ENCODE measurements at regions not wholly inside any gene's neighbourhood (a gene's known extent, or its start where the extent isn't known, plus 50 kb on each side); places are given as distances from the start of the nearest gene placed in this dataset.

DNA sequence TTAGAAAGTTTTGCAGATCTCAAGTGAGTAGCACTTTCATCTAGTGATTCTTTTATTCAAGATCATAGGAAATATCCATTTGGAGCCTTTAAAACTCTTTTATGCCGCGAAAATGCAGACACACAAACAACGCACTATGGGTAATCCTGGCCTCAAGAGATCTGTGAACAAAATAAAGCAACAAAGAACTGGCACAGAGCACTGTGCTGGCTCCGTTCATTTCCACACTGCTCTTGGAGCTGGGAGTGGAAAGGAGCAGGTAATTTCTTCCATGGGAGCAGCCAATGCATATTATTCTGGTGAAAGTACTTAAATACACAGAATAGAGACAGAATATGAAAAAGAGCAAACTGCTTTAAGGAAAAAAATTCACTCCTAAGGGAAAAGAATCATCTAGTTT lies 172.7 kb upstream of the FRG1 start:
- TF ChIP-seq, protein P1, sequence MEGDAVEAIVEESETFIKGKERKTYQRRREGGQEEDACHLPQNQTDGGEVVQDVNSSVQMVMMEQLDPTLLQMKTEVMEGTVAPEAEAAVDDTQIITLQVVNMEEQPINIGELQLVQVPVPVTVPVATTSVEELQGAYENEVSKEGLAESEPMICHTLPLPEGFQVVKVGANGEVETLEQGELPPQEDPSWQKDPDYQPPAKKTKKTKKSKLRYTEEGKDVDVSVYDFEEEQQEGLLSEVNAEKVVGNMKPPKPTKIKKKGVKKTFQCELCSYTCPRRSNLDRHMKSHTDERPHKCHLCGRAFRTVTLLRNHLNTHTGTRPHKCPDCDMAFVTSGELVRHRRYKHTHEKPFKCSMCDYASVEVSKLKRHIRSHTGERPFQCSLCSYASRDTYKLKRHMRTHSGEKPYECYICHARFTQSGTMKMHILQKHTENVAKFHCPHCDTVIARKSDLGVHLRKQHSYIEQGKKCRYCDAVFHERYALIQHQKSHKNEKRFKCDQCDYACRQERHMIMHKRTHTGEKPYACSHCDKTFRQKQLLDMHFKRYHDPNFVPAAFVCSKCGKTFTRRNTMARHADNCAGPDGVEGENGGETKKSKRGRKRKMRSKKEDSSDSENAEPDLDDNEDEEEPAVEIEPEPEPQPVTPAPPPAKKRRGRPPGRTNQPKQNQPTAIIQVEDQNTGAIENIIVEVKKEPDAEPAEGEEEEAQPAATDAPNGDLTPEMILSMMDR (IDR thresholded peaks at IDR 0.05; ENCODE audit: low read depth, low read length, poor library complexity, severe bottlenecking), result no peak
- no peak for TF ChIP-seq EZH2phosphoT487 (IDR thresholded peaks at IDR 0.05; ENCODE audit: borderline replicate concordance, low read length)

Data from DOHH2 (cell line).